Mesendoderm (in vitro differentiated cells): ENCODE measurements at regions not wholly inside any gene's neighbourhood (a gene's known extent, or its start where the extent isn't known, plus 50 kb on each side); places are given as distances from the start of the nearest gene placed in this dataset.
A peak's percentile ranks its signal among the peaks of the same experiment; 100 is the strongest.

Experiments used
- DNase-seq: peaks from one replicate; pipeline ENCODE4 v3.0.0; 2013
- H2AK5ac ChIP-seq: 2 replicates; pipeline ENCODE4 v1.6.1; 2013; ENCODE audit warnings: low read length, inconsistent platforms
- H2BK120ac ChIP-seq: 2 replicates; pipeline ENCODE4 v1.6.1; 2013; ENCODE audit warnings: low read depth, mild to moderate bottlenecking, low read length, moderate library complexity, mixed read lengths
- H2BK15ac ChIP-seq: replicated peaks from 2 replicates; pipeline ENCODE4 v1.6.1; 2013; ENCODE audit warnings: low read depth, mild to moderate bottlenecking, moderate library complexity
- H2BK5ac ChIP-seq: 2 replicates; pipeline ENCODE4 v1.6.1; 2013; ENCODE audit warnings: low read length, inconsistent platforms
- H3K18ac ChIP-seq: 2 replicates; pipeline ENCODE4 v1.6.1; 2013; ENCODE audit warnings: mild to moderate bottlenecking, low read length, mixed read lengths
- H3K23ac ChIP-seq: one replicate; pipeline ENCODE4 v1.6.1; 2013; ENCODE audit warnings: low read length
- H3K27ac ChIP-seq: 2 replicates; pipeline ENCODE4 v1.5.1; 2013; ENCODE audit warnings: low read depth, mild to moderate bottlenecking, inconsistent platforms, low read length, moderate library complexity
- H3K27me3 ChIP-seq: 2 replicates; pipeline ENCODE4 v1.6.1; 2013; ENCODE audit warnings: low read length, control low read depth, mild to moderate bottlenecking, inconsistent platforms; ENCODE audit not compliant: insufficient read depth, poor library complexity
- H3K36me3 ChIP-seq: 2 replicates; pipeline ENCODE4 v1.6.1; 2013; ENCODE audit warnings: low read length, inconsistent platforms; ENCODE audit not compliant: control insufficient read depth, insufficient read depth
- H3K4ac ChIP-seq: one replicate; pipeline ENCODE4 v1.6.1; 2013; ENCODE audit warnings: low read depth, mild to moderate bottlenecking, low read length, moderate library complexity
- H3K4me1 ChIP-seq: 2 replicates; pipeline ENCODE4 v1.6.1; 2013; ENCODE audit warnings: low read depth, low read length, inconsistent platforms; ENCODE audit not compliant: control insufficient read depth
- H3K4me2 ChIP-seq: 2 replicates; pipeline ENCODE4 v1.6.1; 2013; ENCODE audit warnings: low read length
- H3K4me3 ChIP-seq: 2 replicates; pipeline ENCODE4 v1.5.1; 2013; ENCODE audit warnings: mild to moderate bottlenecking, low read length
- H3K56ac ChIP-seq: one replicate; pipeline ENCODE4 v1.6.1; 2013; ENCODE audit warnings: low read length
- H3K79me1 ChIP-seq: 2 replicates; pipeline ENCODE4 v1.6.1; 2013; ENCODE audit warnings: low read length, inconsistent platforms
- H3K79me2 ChIP-seq: 2 replicates; pipeline ENCODE4 v1.6.1; 2013; ENCODE audit warnings: mild to moderate bottlenecking, low read length; ENCODE audit not compliant: control insufficient read depth, insufficient read depth
- H3K9ac ChIP-seq: 2 replicates; pipeline ENCODE4 v1.6.1; 2013; ENCODE audit warnings: low read length, inconsistent platforms
- H4K5ac ChIP-seq: one replicate; pipeline ENCODE4 v1.6.1; 2013; ENCODE audit warnings: low read length
- H4K8ac ChIP-seq: one replicate; pipeline ENCODE4 v1.6.1; 2013; ENCODE audit warnings: low read depth, mild to moderate bottlenecking, control low read depth, low read length, moderate library complexity
- WGBS: extraction: QIAGEN DNeasy Blood & Tissue Kit; methylation state at CpG from one replicate; pipeline ENCODE4 v1.1.7; 2013; ENCODE audit warnings: low lambda C conversion rate, missing lambda C conversion rate; ENCODE audit not compliant: insufficient coverage; ENCODE audit errors: extremely low coverage; 5-methylcytosine and 5-hydroxymethylcytosine counted together

GRCh38 chr3:148089171-148089570 is 608.5 kb upstream of the AGTR1 start:
- Histone ChIP-seq H3K23ac (no peak overlapping the region), H4K5ac (no peak overlapping the region), H3K18ac (no peak overlapping the region), H3K4me2 (no peak overlapping the region), H3K36me3 (no peaks in the 10 kb centered on the region), H2BK5ac (no peak overlapping the region), H3K4me3 (no peak overlapping the region), H3K27me3 (no peaks in the 10 kb centered on the region), H3K27ac (no peak overlapping the region), H3K4me1 (no peaks in the 10 kb centered on the region), H2BK120ac (no peak overlapping the region), H3K79me1 (no peaks in the 10 kb centered on the region), H2AK5ac (no peak overlapping the region), H3K4ac (no peak overlapping the region), H2BK15ac (no peak overlapping the region), H3K9ac (no peak overlapping the region), H3K56ac (no peak overlapping the region), H4K8ac (no peak overlapping the region), H3K79me2 (no peaks in the 10 kb centered on the region)
- no peak for DNase-seq

GRCh38 chr3:148090156-148090555 is 607.5 kb upstream of the AGTR1 start:
- Histone ChIP-seq H3K4me1 (no peaks in the 10 kb centered on the region), H3K23ac (no peak overlapping the region), H4K8ac (no peak overlapping the region), H4K5ac (no peak overlapping the region), H2BK120ac (no peak overlapping the region), H3K79me1 (no peaks in the 10 kb centered on the region), H2BK15ac (no peak overlapping the region), H3K18ac (no peak overlapping the region), H3K56ac (no peak overlapping the region), H3K4ac (no peak overlapping the region), H3K36me3 (no peaks in the 10 kb centered on the region), H3K4me3 (no peak overlapping the region), H3K27me3 (no peaks in the 10 kb centered on the region), H2AK5ac (no peak overlapping the region), H2BK5ac (no peak overlapping the region), H3K9ac (no peak overlapping the region), H3K4me2 (no peak overlapping the region), H3K27ac (no peak overlapping the region), H3K79me2 (no peaks in the 10 kb centered on the region)
- DNase-seq = no peak
- no CpG with 5 or more reads among the region's 2 CpGs for WGBS

- H2AK5ac ChIP-seq = no peak overlapping the region
- H2BK120ac ChIP-seq = no peak overlapping the region
- no peak overlapping the region for H3K4ac ChIP-seq
- no peaks in the 10 kb centered on the region for H3K36me3 ChIP-seq
- no peak overlapping the region for H3K18ac ChIP-seq
- no peaks in the 10 kb centered on the region for H3K4me1 ChIP-seq
- no peak overlapping the region for H4K8ac ChIP-seq
- no peaks in the 10 kb centered on the region for H3K79me1 ChIP-seq
- H4K5ac ChIP-seq = no peak overlapping the region
- H2BK5ac ChIP-seq = no peak overlapping the region
- DNase-seq = peak; percentile 18
- H3K4me2 ChIP-seq = no peak overlapping the region
- no CpG with 5 or more reads among the region's 5 CpGs for WGBS
- H3K56ac ChIP-seq = no peak overlapping the region
- H3K4me3 ChIP-seq = no peak overlapping the region
- no peak overlapping the region for H2BK15ac ChIP-seq
- H3K79me2 ChIP-seq = no peaks in the 10 kb centered on the region
- no peak overlapping the region for H3K27ac ChIP-seq
- no peak overlapping the region for H3K9ac ChIP-seq
- no peak overlapping the region for H3K23ac ChIP-seq
- no peaks in the 10 kb centered on the region for H3K27me3 ChIP-seq
Measured at GRCh38 chr3:148092624-148093347, 604.9 kb upstream of the AGTR1 start.

DNA sequence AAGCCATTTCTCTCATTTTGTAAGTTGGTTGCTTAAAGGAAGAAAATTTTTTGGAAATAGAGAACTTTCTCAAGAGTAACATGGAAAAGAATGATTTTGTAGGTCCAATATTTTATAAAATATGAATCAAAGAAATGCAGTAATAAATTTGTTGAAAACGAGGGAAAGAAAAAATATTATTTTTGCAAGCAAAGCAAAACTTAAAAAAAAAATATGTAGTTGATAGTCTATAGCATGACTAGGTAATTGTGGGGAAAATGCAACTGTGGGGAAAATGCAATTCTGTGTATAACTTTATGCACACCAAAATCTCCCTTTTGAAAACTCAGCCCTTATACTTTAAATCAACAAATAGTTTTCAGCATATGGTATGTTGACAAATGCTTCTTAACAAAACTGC is 604.0 kb upstream of the AGTR1 start:
- no peak overlapping the region for H3K27ac ChIP-seq
- no peak overlapping the region for H2BK120ac ChIP-seq
- no peaks in the 10 kb centered on the region for H3K4me1 ChIP-seq
- H3K36me3 ChIP-seq = no peaks in the 10 kb centered on the region
- no peaks in the 10 kb centered on the region for H3K79me2 ChIP-seq
- H3K23ac ChIP-seq = no peak overlapping the region
- H3K4ac ChIP-seq = no peak overlapping the region
- H3K27me3 ChIP-seq = no peaks in the 10 kb centered on the region
- H3K18ac ChIP-seq = no peak overlapping the region
- H4K8ac ChIP-seq = no peak overlapping the region
- H3K56ac ChIP-seq = no peak overlapping the region
- H4K5ac ChIP-seq = no peak overlapping the region
- H3K9ac ChIP-seq = no peak overlapping the region
- no peak overlapping the region for H2BK5ac ChIP-seq
- no peaks in the 10 kb centered on the region for H3K79me1 ChIP-seq
- H3K4me2 ChIP-seq = no peak overlapping the region
- H2BK15ac ChIP-seq = no peak overlapping the region
- H2AK5ac ChIP-seq = no peak overlapping the region
- 100% methylated on average over 1 of the region's 1 CpG for WGBS
- H3K4me3 ChIP-seq = no peak overlapping the region
- no peak for DNase-seq

- no peak for DNase-seq
- Histone ChIP-seq H4K8ac (no peak overlapping the region), H3K36me3 (no peaks in the 10 kb centered on the region), H3K4me2 (no peak overlapping the region), H3K27me3 (no peaks in the 10 kb centered on the region), H3K56ac (no peak overlapping the region), H3K79me2 (no peaks in the 10 kb centered on the region), H3K4me1 (no peaks in the 10 kb centered on the region), H2BK15ac (no peak overlapping the region), H3K27ac (no peak overlapping the region), H3K79me1 (no peaks in the 10 kb centered on the region), H3K9ac (no peak overlapping the region), H3K18ac (no peak overlapping the region), H4K5ac (no peak overlapping the region), H3K23ac (no peak overlapping the region), H2BK5ac (no peak overlapping the region), H2BK120ac (no peak overlapping the region), H3K4ac (no peak overlapping the region), H3K4me3 (no peak overlapping the region), H2AK5ac (no peak overlapping the region)
- no CpG with 5 or more reads among the region's 5 CpGs for WGBS
Measured at GRCh38 chr3:148095962-148096361, 601.7 kb upstream of the AGTR1 start.

DNA sequence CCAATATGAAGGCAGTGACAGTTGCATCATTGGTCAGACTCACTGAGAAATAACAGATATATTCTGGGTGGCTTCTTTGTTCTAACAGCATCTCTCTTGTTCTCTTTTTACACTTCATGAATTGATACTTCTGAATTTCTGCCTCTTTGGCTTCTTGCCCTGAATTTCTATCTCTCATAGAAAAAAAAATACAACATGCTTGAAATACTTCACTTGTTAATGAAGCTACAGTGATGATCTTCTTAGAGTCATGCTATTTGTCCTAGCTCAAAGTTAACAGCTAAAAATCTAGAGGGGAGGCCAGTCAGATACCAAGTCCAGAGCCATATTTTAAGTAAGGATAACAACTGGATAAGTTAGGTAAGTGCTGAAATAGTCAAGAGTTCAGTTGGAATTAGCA is 597.2 kb upstream of the AGTR1 start:
- no peak overlapping the region for H3K23ac ChIP-seq
- H3K18ac ChIP-seq = no peak overlapping the region
- no peak overlapping the region for H3K4ac ChIP-seq
- H2BK5ac ChIP-seq = no peak overlapping the region
- no peak overlapping the region for H4K8ac ChIP-seq
- DNase-seq = no peak
- H4K5ac ChIP-seq = no peak overlapping the region
- H3K79me1 ChIP-seq = no peaks in the 10 kb centered on the region
- no peaks in the 10 kb centered on the region for H3K36me3 ChIP-seq
- no peak overlapping the region for H3K9ac ChIP-seq
- no peak overlapping the region for H3K27ac ChIP-seq
- H3K4me2 ChIP-seq = no peak overlapping the region
- H3K79me2 ChIP-seq = no peaks in the 10 kb centered on the region
- H3K4me1 ChIP-seq = no peaks in the 10 kb centered on the region
- H2BK120ac ChIP-seq = no peak overlapping the region
- H3K27me3 ChIP-seq = no peaks in the 10 kb centered on the region
- no peak overlapping the region for H2BK15ac ChIP-seq
- no peak overlapping the region for H3K4me3 ChIP-seq
- no peak overlapping the region for H2AK5ac ChIP-seq
- H3K56ac ChIP-seq = no peak overlapping the region
